ENCODE measurements at regions not wholly inside any gene's neighbourhood (a gene's known extent, or its start where the extent isn't known, plus 50 kb on each side); places are given as distances from the start of the nearest gene placed in this dataset.

GRCh38 chr2:217179854-217180253, 320.0 kb upstream of the TNP1 start:
- TF ChIP-seq CTCF (IDR thresholded peaks at IDR 0.05; ENCODE audit: insufficient read depth, low read depth, low read length) (no peak), EZH2 (IDR thresholded peaks at IDR 0.05; ENCODE audit: insufficient read depth, low read length) (no peak)
